ENCODE measurements at regions not wholly inside any gene's neighbourhood (a gene's known extent, or its start where the extent isn't known, plus 50 kb on each side); places are given as distances from the start of the nearest gene placed in this dataset.

- DNase-seq (ENCODE audit: low read depth), result no peak
- H3K36me3 ChIP-seq (ENCODE audit: control insufficient read depth, insufficient read depth, low read length), result no peaks in the 10 kb centered on the region
- H3K27me3 ChIP-seq (ENCODE audit: control insufficient read depth, insufficient read depth, low read length), result no peaks in the 10 kb centered on the region
- H3K4me3 ChIP-seq (ENCODE audit: low read depth, low read length), result no peak overlapping the region
- TF ChIP-seq CTCF (IDR thresholded peaks at IDR 0.05; ENCODE audit: insufficient read depth, low read length, poor library complexity, severe bottlenecking), result no peak
Measured at GRCh38 chr2:204265681-204266181, 279.5 kb upstream of the PARD3B start.

GRCh38 chr2:204268458-204268857, 276.8 kb upstream of the PARD3B start:
- Histone ChIP-seq H3K36me3 (ENCODE audit: control insufficient read depth, insufficient read depth, low read length) (no peaks in the 10 kb centered on the region), H3K4me3 (ENCODE audit: low read depth, low read length) (no peak overlapping the region), H3K27me3 (ENCODE audit: control insufficient read depth, insufficient read depth, low read length) (no peaks in the 10 kb centered on the region)
- no peak for DNase-seq (ENCODE audit: low read depth)
- no peak for TF ChIP-seq CTCF (IDR thresholded peaks at IDR 0.05; ENCODE audit: insufficient read depth, low read length, poor library complexity, severe bottlenecking)

DNA sequence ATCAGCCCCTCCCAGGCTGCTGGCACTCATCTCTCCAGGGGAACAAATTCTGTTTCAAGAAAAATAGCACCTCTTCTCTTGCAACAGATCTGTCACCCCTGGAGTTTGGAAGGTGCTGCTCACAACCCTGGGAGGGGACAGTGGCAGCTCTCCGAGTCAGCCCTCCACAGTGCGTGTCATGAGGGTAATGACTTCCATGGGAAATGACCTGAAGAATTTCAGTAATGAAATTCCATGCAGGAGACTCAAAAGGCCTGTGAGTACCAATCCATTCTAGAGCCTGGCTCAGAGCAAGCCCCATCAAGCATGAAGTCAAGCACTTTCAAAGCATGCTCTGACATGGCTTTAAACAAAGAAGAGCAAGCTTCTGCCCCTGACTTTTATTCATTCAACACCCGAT, 276.3 kb upstream of the PARD3B start:
- no peak overlapping the region for H3K4me3 ChIP-seq (ENCODE audit: low read depth, low read length)
- H3K27me3 ChIP-seq (ENCODE audit: control insufficient read depth, insufficient read depth, low read length), result no peaks in the 10 kb centered on the region
- no peak for DNase-seq (ENCODE audit: low read depth)
- no peak for TF ChIP-seq CTCF (IDR thresholded peaks at IDR 0.05; ENCODE audit: insufficient read depth, low read length, poor library complexity, severe bottlenecking)
- no peaks in the 10 kb centered on the region for H3K36me3 ChIP-seq (ENCODE audit: control insufficient read depth, insufficient read depth, low read length)

DNA sequence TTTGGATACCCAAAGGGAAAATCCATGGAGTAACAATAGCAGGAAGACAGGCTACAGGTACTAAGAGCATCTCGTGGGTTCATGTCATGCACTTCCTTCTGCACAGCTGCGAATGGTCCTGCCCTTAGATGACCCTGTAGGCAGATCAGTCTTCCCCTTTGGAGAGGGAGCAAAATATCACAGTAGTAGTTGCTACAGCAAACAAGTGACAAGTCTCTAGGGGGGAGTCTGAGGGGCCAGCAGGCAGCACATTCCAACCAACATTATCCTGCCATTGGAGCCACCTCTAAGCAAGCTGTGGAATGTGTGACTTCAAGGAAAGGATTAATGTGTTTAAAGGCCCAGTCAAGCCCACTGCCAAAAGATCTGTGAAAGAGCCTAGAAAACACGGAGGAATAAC, 273.2 kb upstream of the PARD3B start:
- no peak for DNase-seq (ENCODE audit: low read depth)
- Histone ChIP-seq H3K36me3 (ENCODE audit: control insufficient read depth, insufficient read depth, low read length) (no peaks in the 10 kb centered on the region), H3K27me3 (ENCODE audit: control insufficient read depth, insufficient read depth, low read length) (no peaks in the 10 kb centered on the region), H3K4me3 (ENCODE audit: low read depth, low read length) (no peak overlapping the region)
- no peak for TF ChIP-seq CTCF (IDR thresholded peaks at IDR 0.05; ENCODE audit: insufficient read depth, low read length, poor library complexity, severe bottlenecking)

GRCh38 chr2:204272610-204273287, 272.5 kb upstream of the PARD3B start:
- no peak for TF ChIP-seq CTCF (IDR thresholded peaks at IDR 0.05; ENCODE audit: insufficient read depth, low read length, poor library complexity, severe bottlenecking)
- no peak overlapping the region for H3K4me3 ChIP-seq (ENCODE audit: low read depth, low read length)
- no peak for DNase-seq (ENCODE audit: low read depth)
- no peaks in the 10 kb centered on the region for H3K36me3 ChIP-seq (ENCODE audit: control insufficient read depth, insufficient read depth, low read length)
- H3K27me3 ChIP-seq (ENCODE audit: control insufficient read depth, insufficient read depth, low read length), result no peaks in the 10 kb centered on the region

DNA sequence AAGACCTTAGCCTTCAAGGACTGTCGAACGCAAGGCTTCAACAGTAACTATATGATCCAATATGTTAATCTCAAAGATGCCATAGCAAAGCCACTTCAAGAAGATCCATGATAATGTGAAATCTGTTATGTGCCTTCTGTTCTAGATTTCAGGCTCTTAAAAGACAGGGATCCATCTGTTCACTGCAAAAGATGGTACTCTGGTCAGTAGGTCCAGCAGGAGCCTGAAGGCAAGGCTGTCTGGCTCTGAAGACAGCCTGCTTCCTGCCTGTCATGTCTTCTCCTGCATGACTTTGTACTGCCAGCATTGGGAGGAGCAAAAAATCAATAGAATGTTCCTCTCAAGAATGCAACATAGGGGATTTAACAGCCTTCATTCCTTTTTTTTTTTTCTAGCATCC, 270.8 kb upstream of the PARD3B start:
- no peaks in the 10 kb centered on the region for H3K27me3 ChIP-seq (ENCODE audit: control insufficient read depth, insufficient read depth, low read length)
- H3K4me3 ChIP-seq (ENCODE audit: low read depth, low read length), result no peak overlapping the region
- H3K36me3 ChIP-seq (ENCODE audit: control insufficient read depth, insufficient read depth, low read length), result no peaks in the 10 kb centered on the region
- DNase-seq (ENCODE audit: low read depth), result no peak
- TF ChIP-seq CTCF (IDR thresholded peaks at IDR 0.05; ENCODE audit: insufficient read depth, low read length, poor library complexity, severe bottlenecking), result no peak
